ENCODE measurements at regions not wholly inside any gene's neighbourhood (a gene's known extent, or its start where the extent isn't known, plus 50 kb on each side); places are given as distances from the start of the nearest gene placed in this dataset.
A peak's percentile ranks its signal among the peaks of the same experiment; 100 is the strongest.

DNA sequence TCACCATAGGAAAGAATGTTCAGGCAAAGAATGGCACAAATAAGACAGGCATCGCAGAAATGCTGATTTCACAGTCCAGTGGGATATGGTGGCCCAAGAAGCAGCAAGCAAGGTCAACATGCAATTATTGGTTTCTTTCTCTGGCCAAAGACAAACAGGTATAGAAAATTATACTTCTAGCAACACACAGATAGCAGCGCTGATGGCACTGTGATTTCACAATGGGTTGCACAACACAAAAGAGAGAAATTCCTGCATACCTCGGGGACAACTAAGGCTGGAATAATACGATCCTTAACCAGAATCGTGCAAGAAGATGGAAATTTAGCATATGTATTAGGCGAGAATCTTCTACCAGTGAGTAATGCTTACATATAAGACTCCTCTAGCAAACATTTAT, 76.3 kb upstream of the NR2F2 start:
- no peak for TF ChIP-seq JUND (IDR thresholded peaks at IDR 0.05; ENCODE audit: low read depth)
- peak in 1 of 2 experiments; percentile 44 for DNase-seq (ENCODE audit: low read depth in 1 of 2, low spot score in 1 of 2)
- in situ Hi-C loops (cut with HindIII; ENCODE audit: low pct_unique_long_range_greater_than_20kb, low sequenced_read_pairs) = no loop called here

DNA sequence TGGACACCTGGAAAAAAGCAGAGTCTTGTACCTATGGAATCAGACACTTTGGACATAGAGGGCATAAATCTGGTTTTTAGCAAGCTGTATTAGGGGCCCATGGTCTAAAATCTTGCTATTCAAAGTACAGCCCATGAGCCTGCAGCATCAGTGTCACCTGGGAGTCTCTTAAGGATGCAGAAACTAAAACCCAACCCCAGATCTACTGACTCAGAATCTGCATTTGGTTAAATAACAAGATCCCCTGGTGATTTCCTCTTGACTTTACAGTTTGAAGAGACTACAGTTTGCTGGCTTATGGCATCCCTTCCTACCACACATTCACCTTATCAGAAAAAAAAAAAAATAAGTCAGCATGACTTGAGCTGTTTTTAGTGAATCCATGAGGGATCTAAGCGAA, 74.9 kb upstream of the NR2F2 start:
- in situ Hi-C loops (cut with HindIII; ENCODE audit: low pct_unique_long_range_greater_than_20kb, low sequenced_read_pairs) = no loop called here
- no peak for DNase-seq (ENCODE audit: low read depth in 1 of 2, low spot score in 1 of 2)
- no peak for TF ChIP-seq JUND (IDR thresholded peaks at IDR 0.05; ENCODE audit: low read depth)

DNA sequence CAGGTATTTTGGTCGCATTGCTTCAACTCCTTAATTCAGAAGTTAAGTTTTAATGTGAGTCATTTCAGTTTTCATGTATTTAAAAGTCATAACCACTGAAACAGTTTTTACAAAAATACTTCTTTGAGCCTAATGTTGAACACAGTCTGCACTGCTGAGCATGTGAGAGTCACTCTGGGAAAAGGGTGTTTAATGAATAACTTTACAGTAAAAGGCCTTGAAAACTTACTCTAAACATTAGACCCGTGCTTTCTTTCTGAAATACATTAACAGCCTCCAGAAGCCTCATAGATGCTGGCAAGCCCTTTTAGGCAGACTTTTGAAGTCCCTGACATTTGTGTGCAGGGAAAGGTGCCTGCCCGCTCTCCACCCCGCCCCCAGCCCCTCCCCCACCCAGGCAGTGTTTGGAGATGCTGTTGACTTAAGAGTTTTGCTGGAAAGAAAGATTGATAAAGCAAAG, 68.9 kb upstream of the NR2F2 start:
- no peak for TF ChIP-seq JUND (IDR thresholded peaks at IDR 0.05; ENCODE audit: low read depth)
- no peak for DNase-seq (ENCODE audit: low read depth in 1 of 2, low spot score in 1 of 2)
- in situ Hi-C loops (cut with HindIII; ENCODE audit: low pct_unique_long_range_greater_than_20kb, low sequenced_read_pairs) = no loop called here

DNA sequence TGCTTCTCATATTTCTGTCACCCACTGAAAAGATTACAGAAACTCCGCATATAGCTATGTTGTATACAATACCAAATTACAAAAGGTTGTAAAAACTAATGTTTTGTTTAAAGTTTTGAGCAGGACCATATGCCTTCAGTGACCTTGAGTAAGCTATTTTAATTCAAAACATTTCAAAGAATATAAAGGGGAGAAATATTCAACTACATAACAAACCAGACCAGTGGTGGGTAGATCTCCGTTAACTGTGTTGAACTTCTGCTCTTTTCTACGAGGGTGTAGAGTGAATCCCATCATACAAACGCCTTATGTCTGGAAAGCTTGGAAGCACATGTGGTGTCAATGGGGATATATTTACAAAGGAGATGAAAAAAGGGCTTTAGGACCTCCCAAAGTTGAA, 68.4 kb upstream of the NR2F2 start:
- no peak for TF ChIP-seq JUND (IDR thresholded peaks at IDR 0.05; ENCODE audit: low read depth)
- in situ Hi-C loops (cut with HindIII; ENCODE audit: low pct_unique_long_range_greater_than_20kb, low sequenced_read_pairs) = no loop called here

DNA sequence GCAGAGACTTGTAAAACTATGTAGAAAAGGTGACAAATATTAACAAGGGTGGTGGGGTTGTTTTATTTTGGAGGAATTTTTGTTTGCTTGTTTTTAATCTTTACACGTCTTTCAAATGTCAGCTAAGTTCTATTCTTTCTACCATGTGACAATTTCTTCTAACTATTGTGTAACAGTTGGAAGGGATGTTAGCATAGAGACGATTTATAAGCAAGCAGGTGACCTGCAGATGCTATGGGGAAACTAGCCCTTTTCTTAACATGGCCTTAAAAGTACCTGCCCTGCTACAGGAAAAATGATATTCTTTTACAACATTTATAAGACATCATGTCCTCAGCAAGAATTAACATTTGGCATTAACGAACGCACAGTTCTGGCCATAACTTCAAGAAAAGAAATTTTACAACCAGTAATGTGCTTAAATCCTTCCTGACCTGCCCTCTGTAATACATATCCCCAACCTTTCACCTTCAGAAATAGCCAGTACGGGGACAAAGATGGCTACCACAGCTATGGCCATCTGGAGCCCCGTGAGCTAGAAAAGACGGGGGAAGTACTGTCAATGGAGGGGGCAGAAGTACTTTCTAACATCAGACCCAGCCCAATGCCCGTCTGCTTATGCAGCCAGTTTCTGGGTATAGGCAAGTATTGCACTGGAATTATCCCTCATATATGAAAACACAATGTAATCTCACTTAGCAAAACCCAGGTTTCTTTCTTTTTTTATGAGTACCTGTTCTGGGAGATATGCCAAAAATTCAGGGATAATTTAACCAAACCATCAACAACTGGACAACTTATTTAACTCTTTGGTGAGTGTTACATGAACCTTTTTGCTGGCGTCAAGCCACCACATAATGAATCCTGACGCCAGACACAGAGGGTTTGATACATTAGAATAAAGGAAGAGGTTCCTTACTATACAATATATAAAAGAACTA, 67.7 kb upstream of the NR2F2 start:
- in situ Hi-C loops (cut with HindIII; ENCODE audit: low pct_unique_long_range_greater_than_20kb, low sequenced_read_pairs) = no loop called here
- TF ChIP-seq JUND (IDR thresholded peaks at IDR 0.05; ENCODE audit: low read depth) = no peak

More for the DNA sequence above, 68.4 kb upstream of the NR2F2 start:
- no peak for DNase-seq (ENCODE audit: low read depth in 1 of 2, low spot score in 1 of 2)

DNA sequence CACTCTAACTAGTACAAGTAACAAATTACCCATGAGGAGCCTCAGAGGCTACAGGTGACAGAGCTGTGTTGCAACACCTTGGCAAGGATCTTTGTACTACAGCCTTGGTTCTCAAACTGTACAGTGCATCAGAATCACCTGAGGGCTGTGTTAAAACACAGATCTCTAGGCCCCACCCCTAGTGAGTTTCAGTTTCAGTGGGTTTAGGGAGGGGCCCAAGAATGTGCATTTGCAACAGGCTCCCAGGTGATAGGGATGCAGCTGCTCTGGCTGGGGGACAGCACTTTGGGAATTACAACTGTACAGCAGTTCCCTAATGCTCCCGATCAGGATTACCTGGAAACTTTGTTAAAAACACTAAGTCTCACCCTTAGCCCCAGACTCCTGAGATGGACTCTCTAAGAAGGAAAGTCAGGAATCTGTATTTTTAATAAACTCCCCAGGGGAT, 66.1 kb upstream of the NR2F2 start:
- TF ChIP-seq JUND (IDR thresholded peaks at IDR 0.05; ENCODE audit: low read depth) = no peak
- in situ Hi-C loops (cut with HindIII; ENCODE audit: low pct_unique_long_range_greater_than_20kb, low sequenced_read_pairs) = no loop called here
- DNase-seq (ENCODE audit: low read depth in 1 of 2, low spot score in 1 of 2) = peak in 1 of 2 experiments; percentile 58

More for the DNA sequence above, 67.7 kb upstream of the NR2F2 start:
- no peak for DNase-seq (ENCODE audit: low read depth in 1 of 2, low spot score in 1 of 2)

DNA sequence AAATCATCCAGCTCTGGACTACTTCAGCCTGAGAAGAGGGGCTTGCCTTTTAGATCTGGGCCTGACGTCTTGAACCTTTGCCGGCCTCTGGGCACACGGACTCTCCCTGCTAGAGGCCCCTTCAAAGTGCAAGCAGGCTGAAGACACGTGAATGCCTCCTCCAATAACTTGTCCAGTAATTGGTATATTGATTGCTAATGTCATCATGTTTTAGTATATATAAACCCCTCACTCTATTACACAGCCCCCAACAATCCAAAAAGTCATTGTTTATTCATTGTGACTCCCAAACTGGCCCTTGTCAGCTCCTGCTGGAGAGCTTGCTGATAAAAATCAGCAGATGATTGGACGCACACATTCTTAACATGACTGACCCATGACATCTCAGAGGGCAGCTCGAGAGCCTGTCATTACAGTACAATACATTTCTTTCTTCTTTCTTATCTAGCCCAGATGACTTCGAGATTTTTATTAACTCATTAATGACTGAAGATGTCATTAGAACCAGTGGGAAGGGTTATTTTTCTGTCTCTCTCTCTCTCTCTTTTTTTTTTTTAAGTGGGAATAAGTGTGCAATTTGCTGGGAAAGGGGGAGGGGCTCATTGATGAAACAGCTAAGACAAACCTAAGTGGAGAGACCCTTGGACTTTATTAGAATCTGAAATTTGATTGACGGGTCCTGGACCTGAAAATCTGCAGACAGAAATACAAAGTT, 65.5 kb upstream of the NR2F2 start:
- no peak for TF ChIP-seq JUND (IDR thresholded peaks at IDR 0.05; ENCODE audit: low read depth)
- DNase-seq (ENCODE audit: low read depth in 1 of 2, low spot score in 1 of 2) = peak in 1 of 2 experiments; percentile 33
- in situ Hi-C loops (cut with HindIII; ENCODE audit: low pct_unique_long_range_greater_than_20kb, low sequenced_read_pairs) = no loop called here

DNA sequence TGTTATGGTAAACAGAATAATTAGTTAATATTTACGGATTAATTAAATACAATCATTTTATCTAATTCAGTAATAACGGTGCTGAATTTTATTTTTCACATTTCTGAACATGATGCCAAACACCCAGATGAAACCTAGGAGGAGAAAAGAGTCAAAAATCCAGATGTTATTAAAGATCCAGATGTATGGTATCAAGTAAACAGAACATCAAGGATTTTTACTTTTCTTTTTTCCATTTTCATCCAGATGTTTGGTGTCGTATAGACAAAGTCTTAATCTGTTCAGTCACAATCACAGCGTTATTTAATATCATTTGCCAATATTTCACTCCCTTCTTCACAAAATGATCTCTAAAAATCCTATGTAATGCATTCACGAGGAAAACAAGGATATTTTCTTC, 64.0 kb upstream of the NR2F2 start:
- DNase-seq (ENCODE audit: low read depth in 1 of 2, low spot score in 1 of 2) = no peak
- TF ChIP-seq JUND (IDR thresholded peaks at IDR 0.05; ENCODE audit: low read depth) = no peak
- in situ Hi-C loops (cut with HindIII; ENCODE audit: low pct_unique_long_range_greater_than_20kb, low sequenced_read_pairs) = no loop called here

DNA sequence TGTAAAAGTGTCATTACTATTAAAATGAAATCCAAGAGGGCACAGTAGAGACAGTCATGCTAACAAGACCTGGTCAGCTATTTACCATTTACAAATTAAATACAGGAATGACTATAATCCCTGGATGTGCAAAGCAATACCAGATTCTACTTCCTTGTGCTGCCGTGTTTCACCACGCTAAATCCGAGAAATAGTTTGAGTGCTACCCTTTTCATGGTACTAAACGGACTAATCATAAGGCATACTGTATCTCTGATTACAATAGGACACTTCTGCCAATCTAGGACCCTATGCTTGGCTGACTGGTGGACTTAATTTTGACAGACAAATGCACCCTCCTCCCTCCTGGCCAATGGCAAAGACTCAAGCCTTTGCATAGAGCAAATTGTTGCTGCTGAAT, 63.0 kb upstream of the NR2F2 start:
- in situ Hi-C loops (cut with HindIII; ENCODE audit: low pct_unique_long_range_greater_than_20kb, low sequenced_read_pairs) = no loop called here
- TF ChIP-seq JUND (IDR thresholded peaks at IDR 0.05; ENCODE audit: low read depth) = no peak

DNA sequence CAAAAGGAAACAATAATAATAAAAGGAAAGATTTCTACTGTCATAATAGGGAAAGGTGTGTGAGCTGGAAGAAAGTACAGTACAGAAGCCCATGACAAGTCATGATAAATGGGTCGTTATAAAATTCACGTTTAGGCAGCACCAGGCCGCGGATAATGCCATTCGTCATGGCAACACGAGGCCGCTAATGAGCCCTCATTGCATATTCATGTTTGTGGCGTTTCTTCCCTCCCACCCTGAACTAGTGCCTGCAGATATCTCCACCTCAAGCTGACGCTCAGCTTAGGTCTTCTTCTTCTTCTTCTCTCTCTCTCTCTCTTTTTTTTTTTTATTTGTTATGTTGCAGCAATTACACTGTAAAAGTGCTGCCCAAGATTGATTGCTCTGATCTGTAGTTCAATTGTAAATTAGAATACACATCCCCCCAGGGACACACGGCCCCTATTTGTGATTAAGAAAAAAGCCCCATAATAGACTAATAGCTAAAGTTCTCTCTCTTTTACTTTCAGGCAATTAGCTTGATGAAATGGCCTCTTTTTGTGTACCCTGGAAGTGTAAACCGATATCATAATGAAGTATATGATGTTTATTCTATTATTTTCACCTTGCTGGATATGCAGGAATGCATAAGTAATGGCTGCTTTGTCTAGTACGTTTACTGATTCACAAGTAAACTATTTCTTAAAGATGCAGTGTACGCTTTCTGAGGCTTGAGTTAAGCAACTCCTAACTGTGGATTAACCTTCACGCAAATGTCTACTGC, 61.9 kb upstream of the NR2F2 start:
- DNase-seq (ENCODE audit: low read depth in 1 of 2, low spot score in 1 of 2) = no peak
- in situ Hi-C loops (cut with HindIII; ENCODE audit: low pct_unique_long_range_greater_than_20kb, low sequenced_read_pairs) = no loop called here
- no peak for TF ChIP-seq JUND (IDR thresholded peaks at IDR 0.05; ENCODE audit: low read depth)

More for the DNA sequence above, 63.0 kb upstream of the NR2F2 start:
- DNase-seq (ENCODE audit: low read depth in 1 of 2, low spot score in 1 of 2) = no peak

DNA sequence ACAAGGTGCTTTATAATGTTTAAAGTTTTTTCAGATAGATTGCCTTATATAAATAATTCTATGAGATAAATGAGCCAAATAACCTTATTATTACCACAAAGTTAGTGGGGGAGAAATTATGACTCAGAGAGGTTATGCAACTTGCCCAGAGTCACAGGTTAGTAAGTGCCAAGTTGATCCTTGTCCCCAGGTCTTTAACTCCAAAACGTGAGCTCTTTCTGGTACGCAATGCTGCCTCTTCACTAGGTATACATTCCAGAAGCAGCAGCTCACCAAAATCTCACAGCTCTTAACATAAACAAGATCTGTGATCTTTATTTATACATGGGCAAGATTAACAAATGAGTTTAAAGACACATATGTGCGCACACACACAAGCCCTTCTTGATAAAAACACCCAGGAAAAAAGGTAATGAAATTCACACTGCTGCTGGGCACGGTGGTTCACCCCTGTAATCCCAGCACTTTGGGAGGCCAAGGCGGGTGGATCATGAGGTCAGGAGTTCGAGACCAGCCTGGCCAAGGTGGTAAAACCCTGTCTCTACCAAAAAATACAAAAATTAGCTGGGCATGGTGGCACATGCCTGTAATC, 59.8 kb upstream of the NR2F2 start:
- DNase-seq (ENCODE audit: low read depth in 1 of 2, low spot score in 1 of 2) = no peak
- TF ChIP-seq JUND (IDR thresholded peaks at IDR 0.05; ENCODE audit: low read depth) = no peak
- in situ Hi-C loops (cut with HindIII; ENCODE audit: low pct_unique_long_range_greater_than_20kb, low sequenced_read_pairs) = no loop called here

DNA sequence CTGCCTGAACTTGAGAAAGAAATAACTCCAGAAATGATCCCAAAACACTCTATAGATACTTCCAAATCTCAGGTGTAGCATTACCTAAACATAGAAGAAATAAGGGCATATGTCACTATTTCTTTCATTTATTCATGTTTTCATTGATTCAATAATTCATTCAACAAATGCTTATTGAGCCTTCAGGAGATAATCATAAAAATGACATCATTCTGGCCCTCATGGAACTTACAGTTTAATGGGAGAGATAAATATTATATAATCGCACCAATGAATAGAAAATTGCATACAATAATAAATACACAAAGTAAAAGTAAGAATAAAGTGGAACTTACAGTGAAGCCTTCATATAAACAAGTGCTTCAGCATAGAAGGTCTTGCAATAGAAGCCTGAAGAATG, 58.1 kb upstream of the NR2F2 start:
- no peak for TF ChIP-seq JUND (IDR thresholded peaks at IDR 0.05; ENCODE audit: low read depth)
- DNase-seq (ENCODE audit: low read depth in 1 of 2, low spot score in 1 of 2) = no peak

More for the DNA sequence above, 58.1 kb upstream of the NR2F2 start:
- in situ Hi-C loops (cut with HindIII; ENCODE audit: low pct_unique_long_range_greater_than_20kb, low sequenced_read_pairs) = no loop called here

All from T47D (cell line).